Ovary (tissue), 7 donors: ENCODE measurements at regions not wholly inside any gene's neighbourhood (a gene's known extent, or its start where the extent isn't known, plus 50 kb on each side); places are given as distances from the start of the nearest gene placed in this dataset.

Source experiments
- DNase-seq, 5 donors: peaks; one replicate each; pipeline ENCODE4 v3.0.0-alpha.2; 2019 to 2020
- H3K27ac ChIP-seq, 2 donors: fragments of 200-600 bp; one replicate each; pipeline versions ENCODE4 v1.5.1 to v1.8.0; 2019 to 2022
- H3K27me3 ChIP-seq: fragments of 200-600 bp; one replicate; pipeline ENCODE4 v1.8.0; 2022
- H3K36me3 ChIP-seq: fragments of 200-600 bp; sonication (generic); one replicate; pipeline ENCODE4 v1.5.1; 2019
- H3K4me1 ChIP-seq: one replicate; pipeline ENCODE4 v1.8.1; 2013; ENCODE audit warnings: mild to moderate bottlenecking, moderate library complexity; ENCODE audit not compliant: insufficient read depth
- H3K4me3 ChIP-seq: fragments of 200-600 bp; sonication (generic); one replicate; pipeline ENCODE4 v1.5.1; 2017
- H3K9me3 ChIP-seq, 2 donors: fragments of 200-600 bp in 1 of 2; sonication (generic) in 1 of 2; one replicate each; pipeline versions ENCODE4 v1.5.1 to v1.8.1; 2013 to 2019; ENCODE audit warnings: mild to moderate bottlenecking in 1 of 2, moderate library complexity in 1 of 2
- CTCF ChIP-seq, 3 donors: fragments of 450-650 bp in 2 of 3; fragments of 200-600 bp in 1 of 3; IDR thresholded peaks; one replicate each; pipeline versions ENCODE4 v1.5.1 to v1.8.0; 2016 to 2022; ENCODE audit warnings: antibody characterized with exemption in 3 of 3, mild to moderate bottlenecking in 1 of 3
- EP300 ChIP-seq: sonication (generic); formaldehyde crosslinking; IDR thresholded peaks from one replicate; pipeline ENCODE4 v1.6.1; 2017; ENCODE audit warnings: antibody characterized with exemption
- POLR2A ChIP-seq: fragments of 450-650 bp; IDR thresholded peaks from one replicate; pipeline ENCODE4 v1.6.1; 2017; ENCODE audit warnings: antibody characterized with exemption, mild to moderate bottlenecking, moderate library complexity
- WGBS, 3 donors: extraction: QIAGEN DNeasy Blood & Tissue Kit in 1 of 3; methylation state at CpG; one replicate each; pipeline versions ENCODE4 v1.1.5 to v1.1.7; 2013 to 2017; 5-methylcytosine and 5-hydroxymethylcytosine counted together
- intact Hi-C, 4 donors: fragments of 100-400 bp; cut with DNase I; formaldehyde crosslinking; loops; one replicate each; pipeline versions ENCODE4 v1.11.0 to v1.15.1; 2022 to 2023
- donor health status: DM: no; HTN: no; CAD: no; lungs with moderate emphysema.
- donor health status: DM: no; HTN: no; CAD: no.
- donor health status: Bipolar disorder and iron deficiency.
- donor health status: DM: no; HTN: no; CAD: no.
- donor health status: DM: yes; HTN: yes; CAD: no.

- Histone ChIP-seq H3K27me3 (no peaks in the 10 kb centered on the region), H3K4me1 (peaks cover 24% of the 10 kb centered on the region), H3K27ac (peak overlapping the region in 1 of 2 donors; percentile 18), H3K4me3 (no peak overlapping the region), H3K36me3 (no peaks in the 10 kb centered on the region), H3K9me3 (no peaks in the 10 kb centered on the region)
- 0 to 8% (median 4%) methylated on average over 3 of the region's 3 CpGs for WGBS, 3 donors
- TF ChIP-seq EP300 = no peak
- intact Hi-C loops = no loop called here
- DNase-seq = no peak
Observed at GRCh38 chr10:113491967-113492565, 60.8 kb upstream of the HABP2 start.

GRCh38 chr10:113493195-113493594 is 59.7 kb upstream of the HABP2 start:
- intact Hi-C loops = no loop called here
- H3K27ac ChIP-seq = no peak overlapping the region
- no peaks in the 10 kb centered on the region for H3K27me3 ChIP-seq
- no peaks in the 10 kb centered on the region for H3K36me3 ChIP-seq
- no peak for DNase-seq
- TF ChIP-seq CTCF (IDR thresholded peaks at IDR 0.05) (no peak), EP300 (no peak), POLR2A (no peak)
- no peak overlapping the region for H3K4me3 ChIP-seq
- 83 to 94% (median 92%) methylated on average over 4 of the region's 4 CpGs for WGBS, 3 donors
- H3K4me1 ChIP-seq = peaks cover 24% of the 10 kb centered on the region
- H3K9me3 ChIP-seq = no peaks in the 10 kb centered on the region

GRCh38 chr10:113493882-113494301 is 59.0 kb upstream of the HABP2 start:
- TF ChIP-seq EP300 (no peak), POLR2A (no peak), CTCF (IDR thresholded peaks at IDR 0.05) (no peak)
- intact Hi-C loops = no loop called here
- no peak overlapping the region for H3K27ac ChIP-seq
- H3K4me1 ChIP-seq = peaks cover 24% of the 10 kb centered on the region
- 7 to 11% (median 9%) methylated on average over 5 of the region's 5 CpGs for WGBS, 3 donors
- no peaks in the 10 kb centered on the region for H3K27me3 ChIP-seq
- no peak for DNase-seq
- no peaks in the 10 kb centered on the region for H3K36me3 ChIP-seq
- no peaks in the 10 kb centered on the region for H3K9me3 ChIP-seq
- H3K4me3 ChIP-seq = no peak overlapping the region

GRCh38 chr10:113494761-113495160 is 58.1 kb upstream of the HABP2 start:
- TF ChIP-seq EP300 (no peak), CTCF (IDR thresholded peaks at IDR 0.05) (no peak), POLR2A (no peak)
- H3K27me3 ChIP-seq = no peaks in the 10 kb centered on the region
- no peak overlapping the region for H3K4me3 ChIP-seq
- intact Hi-C loops = no loop called here
- H3K27ac ChIP-seq = no peak overlapping the region
- H3K9me3 ChIP-seq = no peaks in the 10 kb centered on the region
- WGBS, 3 donors = 42 to 63% (median 60%) methylated on average over 7 of the region's 7 CpGs
- no peaks in the 10 kb centered on the region for H3K36me3 ChIP-seq
- peaks cover 24% of the 10 kb centered on the region for H3K4me1 ChIP-seq
- DNase-seq = no peak

GRCh38 chr10:113495553-113495952 is 57.3 kb upstream of the HABP2 start:
- no peaks in the 10 kb centered on the region for H3K27me3 ChIP-seq
- 68 to 76% (median 68%) methylated on average over 8 of the region's 8 CpGs for WGBS, 3 donors
- DNase-seq = no peak
- intact Hi-C loops = no loop called here
- no peaks in the 10 kb centered on the region for H3K36me3 ChIP-seq
- H3K4me1 ChIP-seq = peaks cover 24% of the 10 kb centered on the region
- H3K4me3 ChIP-seq = no peak overlapping the region
- TF ChIP-seq CTCF (IDR thresholded peaks at IDR 0.05) (no peak), POLR2A (no peak), EP300 (no peak)
- no peak overlapping the region for H3K27ac ChIP-seq
- H3K9me3 ChIP-seq = no peaks in the 10 kb centered on the region
